HG03135 (cell line): ENCODE measurements at regions not wholly inside any gene's neighbourhood (a gene's known extent, or its start where the extent isn't known, plus 50 kb on each side); places are given as distances from the start of the nearest gene placed in this dataset.

Experiments used
- ATAC-seq: cut with Tn5 transposase; IDR thresholded peaks from one replicate; pipeline ENCODE4 v1.9.1; 2021; ENCODE audit warnings: mild to moderate bottlenecking, moderate library complexity; ENCODE audit not compliant: unreplicated experiment

GRCh38 chr13:50585674-50586413, 257.6 kb downstream of the DLEU7 start:
- no peak for ATAC-seq

GRCh38 chr13:50586414-50587083, 256.9 kb downstream of the DLEU7 start:
- no peak for ATAC-seq

- no peak for ATAC-seq
Observed at GRCh38 chr13:50587115-50587514, 256.4 kb downstream of the DLEU7 start.

GRCh38 chr13:50587645-50588373, 255.7 kb downstream of the DLEU7 start:
- no peak for ATAC-seq

- no peak for ATAC-seq
Observed at GRCh38 chr13:50588491-50589130, 254.9 kb downstream of the DLEU7 start.

- ATAC-seq: no peak
Observed at GRCh38 chr13:50589139-50589538, 254.4 kb downstream of the DLEU7 start.

- ATAC-seq: no peak
Observed at GRCh38 chr13:50589651-50590054, 253.8 kb downstream of the DLEU7 start.

GRCh38 chr13:50592412-50593155, 250.9 kb downstream of the DLEU7 start:
- no peak for ATAC-seq

- no peak for ATAC-seq
Observed at GRCh38 chr13:50593207-50593606, 250.3 kb downstream of the DLEU7 start.

GRCh38 chr13:50594276-50595051, 249.0 kb downstream of the DLEU7 start:
- peak; percentile 88 for ATAC-seq

GRCh38 chr13:50595196-50595595, 248.3 kb downstream of the DLEU7 start:
- ATAC-seq: no peak

- ATAC-seq: no peak
Observed at GRCh38 chr13:50596156-50596555, 247.3 kb downstream of the DLEU7 start.

GRCh38 chr13:50596776-50597203, 246.7 kb downstream of the DLEU7 start:
- no peak for ATAC-seq

GRCh38 chr13:50598338-50598737, 245.2 kb downstream of the DLEU7 start:
- no peak for ATAC-seq

GRCh38 chr13:50599046-50599445, 244.4 kb downstream of the DLEU7 start:
- ATAC-seq: no peak

- ATAC-seq: no peak
Observed at GRCh38 chr13:50599927-50600326, 243.6 kb downstream of the DLEU7 start.

- no peak for ATAC-seq
Observed at GRCh38 chr13:50608370-50608769, 235.1 kb downstream of the DLEU7 start.

GRCh38 chr13:50609011-50609410, 234.5 kb downstream of the DLEU7 start:
- no peak for ATAC-seq

GRCh38 chr13:50610238-50610637, 233.3 kb downstream of the DLEU7 start:
- no peak for ATAC-seq
